Osteocyte (in vitro differentiated cells): ENCODE measurements at regions not wholly inside any gene's neighbourhood (a gene's known extent, or its start where the extent isn't known, plus 50 kb on each side); places are given as distances from the start of the nearest gene placed in this dataset.

Experiments used
- DNase-seq: peaks from one replicate; pipeline ENCODE4 v3.0.0; 2021; ENCODE audit warnings: mixed read lengths; ENCODE audit not compliant: unreplicated experiment; ENCODE audit errors: extremely low spot score
- H3K27ac Mint-ChIP-seq: one replicate; pipeline ENCODE4 v1.8.0; 2021; ENCODE audit warnings: mild to moderate bottlenecking, mixed read lengths; ENCODE audit not compliant: unreplicated experiment
- H3K27me3 Mint-ChIP-seq: one replicate; pipeline ENCODE4 v1.8.0; 2021; ENCODE audit warnings: mixed read lengths; ENCODE audit not compliant: unreplicated experiment
- H3K36me3 Mint-ChIP-seq: one replicate; pipeline ENCODE4 v1.8.0; 2021; ENCODE audit warnings: mixed read lengths; ENCODE audit not compliant: unreplicated experiment
- H3K4me1 Mint-ChIP-seq: one replicate; pipeline ENCODE4 v1.8.0; 2021; ENCODE audit warnings: mixed read lengths; ENCODE audit not compliant: unreplicated experiment
- H3K4me3 Mint-ChIP-seq: one replicate; pipeline ENCODE4 v1.8.0; 2021; ENCODE audit warnings: mild to moderate bottlenecking, moderate library complexity, mixed read lengths; ENCODE audit not compliant: unreplicated experiment
- H3K9me3 Mint-ChIP-seq: one replicate; pipeline ENCODE4 v1.8.0; 2021; ENCODE audit warnings: mixed read lengths; ENCODE audit not compliant: unreplicated experiment
- CTCF ChIP-seq: fragments of 200-600 bp; sonication (generic); IDR thresholded peaks from 2 replicates; pipeline ENCODE4 v1.5.0; 2021; ENCODE audit warnings: antibody characterized with exemption, mild to moderate bottlenecking, moderate library complexity

GRCh38 chr2:13560322-13560721 lies 843.6 kb downstream of the TRIB2 start:
- Mint-ChIP-seq H3K9me3 (no peaks in the 10 kb centered on the region), H3K27me3 (peaks cover 11% of the 10 kb centered on the region), H3K36me3 (no peaks in the 10 kb centered on the region), H3K27ac (no peak overlapping the region), H3K4me1 (no peaks in the 10 kb centered on the region), H3K4me3 (no peak overlapping the region)
- TF ChIP-seq CTCF: no peak
- DNase-seq: no peak

GRCh38 chr2:13572466-13572865 lies 855.7 kb downstream of the TRIB2 start:
- Mint-ChIP-seq H3K4me1 (no peaks in the 10 kb centered on the region), H3K36me3 (no peaks in the 10 kb centered on the region), H3K9me3 (no peaks in the 10 kb centered on the region), H3K4me3 (no peak overlapping the region), H3K27me3 (peaks cover 7% of the 10 kb centered on the region), H3K27ac (no peak overlapping the region)
- TF ChIP-seq CTCF: no peak
- DNase-seq: no peak

GRCh38 chr2:13574831-13575230 lies 858.1 kb downstream of the TRIB2 start:
- TF ChIP-seq CTCF: no peak
- no peaks in the 10 kb centered on the region for H3K9me3 Mint-ChIP-seq
- H3K36me3 Mint-ChIP-seq: no peaks in the 10 kb centered on the region

GRCh38 chr2:13576406-13577036 lies 859.8 kb downstream of the TRIB2 start:
- Mint-ChIP-seq H3K27ac (no peak overlapping the region), H3K4me1 (no peaks in the 10 kb centered on the region), H3K36me3 (no peaks in the 10 kb centered on the region), H3K4me3 (no peak overlapping the region), H3K9me3 (no peaks in the 10 kb centered on the region), H3K27me3 (peaks cover 10% of the 10 kb centered on the region)
- DNase-seq: no peak
- no peak for TF ChIP-seq CTCF

More at GRCh38 chr2:13574831-13575230, 858.1 kb downstream of the TRIB2 start:
- Mint-ChIP-seq H3K27ac (no peak overlapping the region), H3K4me1 (no peaks in the 10 kb centered on the region), H3K4me3 (no peak overlapping the region), H3K27me3 (peaks cover 10% of the 10 kb centered on the region)
- no peak for DNase-seq

- H3K27me3 Mint-ChIP-seq: peaks cover 7% of the 10 kb centered on the region
- no peak for TF ChIP-seq CTCF
- H3K36me3 Mint-ChIP-seq: no peaks in the 10 kb centered on the region
- H3K9me3 Mint-ChIP-seq: no peaks in the 10 kb centered on the region
- H3K27ac Mint-ChIP-seq: no peak overlapping the region
- H3K4me1 Mint-ChIP-seq: no peaks in the 10 kb centered on the region
- no peak overlapping the region for H3K4me3 Mint-ChIP-seq
- DNase-seq: no peak
Observed at GRCh38 chr2:13578547-13578946, 861.8 kb downstream of the TRIB2 start.
